Glutamatergic neuron (in vitro differentiated cells): ENCODE measurements at regions not wholly inside any gene's neighbourhood (a gene's known extent, or its start where the extent isn't known, plus 50 kb on each side); places are given as distances from the start of the nearest gene placed in this dataset.

Experiments used
- DNase-seq: peaks from one replicate; pipeline ENCODE4 v3.0.0; 2022
- H3K27ac Mint-ChIP-seq: one replicate; pipeline ENCODE4 v1.8.0; 2020; ENCODE audit warnings: mild to moderate bottlenecking, mixed read lengths, inconsistent platforms; ENCODE audit not compliant: unreplicated experiment
- H3K27me3 Mint-ChIP-seq: one replicate; pipeline ENCODE4 v1.8.0; 2020; ENCODE audit warnings: mild to moderate bottlenecking, moderate library complexity, mixed read lengths, inconsistent platforms; ENCODE audit not compliant: unreplicated experiment
- H3K36me3 Mint-ChIP-seq: one replicate; pipeline ENCODE4 v1.8.0; 2020; ENCODE audit warnings: mild to moderate bottlenecking, mixed read lengths, inconsistent platforms; ENCODE audit not compliant: unreplicated experiment
- H3K4me1 Mint-ChIP-seq: one replicate; pipeline ENCODE4 v1.8.0; 2020; ENCODE audit warnings: mild to moderate bottlenecking, low read depth, mixed read lengths, inconsistent platforms; ENCODE audit not compliant: unreplicated experiment
- H3K4me3 Mint-ChIP-seq: one replicate; pipeline ENCODE4 v1.8.0; 2020; ENCODE audit warnings: mild to moderate bottlenecking, mixed read lengths, inconsistent platforms; ENCODE audit not compliant: unreplicated experiment
- H3K9me3 Mint-ChIP-seq: one replicate; pipeline ENCODE4 v1.8.0; 2020; ENCODE audit warnings: mild to moderate bottlenecking, moderate library complexity, mixed read lengths, inconsistent platforms; ENCODE audit not compliant: unreplicated experiment
- CTCF ChIP-seq: fragments of 200-600 bp; sonication (generic); IDR thresholded peaks from one replicate; pipeline ENCODE4 v1.5.0; 2021; ENCODE audit not compliant: partially characterized antibody, unreplicated experiment

DNA sequence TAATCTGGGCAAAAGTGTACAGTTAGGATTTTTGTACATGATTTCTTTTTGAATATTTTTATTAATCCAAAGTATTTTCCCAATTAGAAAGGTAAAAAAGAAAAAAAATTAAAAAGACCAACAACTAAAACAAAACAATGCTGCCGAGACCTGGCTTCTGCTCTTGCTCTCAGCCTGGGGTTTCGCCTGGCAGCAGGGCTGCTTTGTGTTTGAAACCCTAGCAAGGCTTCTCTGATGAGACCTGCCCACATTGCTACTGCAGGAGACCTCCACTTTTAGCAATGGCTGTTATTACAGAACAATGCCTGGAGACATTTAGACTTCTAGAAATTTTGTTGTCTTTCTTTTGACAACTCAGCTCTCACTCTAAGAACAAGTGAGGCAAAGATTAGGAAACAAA is 1153.0 kb upstream of the TMEM132C start:
- no peaks in the 10 kb centered on the region for H3K36me3 Mint-ChIP-seq

GRCh38 chr12:127115468-127116035 is 1151.4 kb upstream of the TMEM132C start:
- Mint-ChIP-seq H3K27ac (no peak overlapping the region), H3K4me1 (no peaks in the 10 kb centered on the region), H3K27me3 (no peaks in the 10 kb centered on the region), H3K36me3 (no peaks in the 10 kb centered on the region), H3K9me3 (peaks cover 5% of the 10 kb centered on the region), H3K4me3 (no peak overlapping the region)
- no peak for TF ChIP-seq CTCF
- no peak for DNase-seq

More for the DNA sequence above, 1153.0 kb upstream of the TMEM132C start:
- Mint-ChIP-seq H3K4me3 (no peak overlapping the region), H3K4me1 (no peaks in the 10 kb centered on the region), H3K27me3 (no peaks in the 10 kb centered on the region), H3K27ac (no peak overlapping the region), H3K9me3 (peaks cover 5% of the 10 kb centered on the region)
- DNase-seq = no peak
- TF ChIP-seq CTCF = no peak

- peaks cover 5% of the 10 kb centered on the region for H3K9me3 Mint-ChIP-seq
- H3K27ac Mint-ChIP-seq = no peak overlapping the region
- TF ChIP-seq CTCF = no peak
- no peaks in the 10 kb centered on the region for H3K27me3 Mint-ChIP-seq
- H3K4me3 Mint-ChIP-seq = no peak overlapping the region
- H3K4me1 Mint-ChIP-seq = no peaks in the 10 kb centered on the region
- H3K36me3 Mint-ChIP-seq = no peaks in the 10 kb centered on the region
- no peak for DNase-seq
Measured at GRCh38 chr12:127118251-127118650, 1148.7 kb upstream of the TMEM132C start.

- Mint-ChIP-seq H3K4me3 (no peak overlapping the region), H3K9me3 (peaks cover 5% of the 10 kb centered on the region), H3K36me3 (no peaks in the 10 kb centered on the region), H3K4me1 (no peaks in the 10 kb centered on the region), H3K27ac (no peak overlapping the region), H3K27me3 (no peaks in the 10 kb centered on the region)
- TF ChIP-seq CTCF = no peak
- no peak for DNase-seq
Measured at GRCh38 chr12:127119600-127120140, 1147.3 kb upstream of the TMEM132C start.

GRCh38 chr12:127120851-127121250 is 1146.1 kb upstream of the TMEM132C start:
- Mint-ChIP-seq H3K4me1 (no peaks in the 10 kb centered on the region), H3K27me3 (no peaks in the 10 kb centered on the region), H3K36me3 (no peaks in the 10 kb centered on the region), H3K4me3 (no peak overlapping the region), H3K27ac (no peak overlapping the region), H3K9me3 (peaks cover 5% of the 10 kb centered on the region)
- no peak for DNase-seq
- no peak for TF ChIP-seq CTCF
